Peyer's patch (tissue), 4 donors: ENCODE measurements at regions not wholly inside any gene's neighbourhood (a gene's known extent, or its start where the extent isn't known, plus 50 kb on each side); places are given as distances from the start of the nearest gene placed in this dataset.

Source experiments
- DNase-seq, 3 donors: peaks; one replicate each; pipeline ENCODE4 v3.0.0-alpha.2; 2017 to 2019
- H3K27ac ChIP-seq, 4 donors: fragments of 200-600 bp; sonication (generic); one replicate each; pipeline ENCODE4 v1.5.1; 2016 to 2019
- H3K27me3 ChIP-seq, 2 donors: fragments of 200-600 bp; sonication (generic); one replicate each; pipeline ENCODE4 v1.5.1; 2019
- H3K36me3 ChIP-seq, 3 donors: fragments of 200-600 bp; sonication (generic); one replicate each; pipeline ENCODE4 v1.5.1; 2016 to 2019
- H3K4me1 ChIP-seq, 4 donors: fragments of 200-600 bp; sonication (generic); one replicate each; pipeline ENCODE4 v1.5.1; 2016 to 2019
- H3K4me3 ChIP-seq, 4 donors: fragments of 200-600 bp; sonication (generic); 1 replicate in 3 of 4; 2 replicates in 1 of 4; pipeline ENCODE4 v1.5.1; 2016 to 2019; ENCODE audit warnings: mild to moderate bottlenecking in 1 of 4
- H3K9me3 ChIP-seq, 4 donors: fragments of 200-600 bp; sonication (generic); one replicate each; pipeline ENCODE4 v1.5.1; 2016 to 2019; ENCODE audit warnings: mild to moderate bottlenecking in 1 of 4
- CTCF ChIP-seq, 6 experiments: fragments of 450-650 bp in 4 of 6; fragments of 200-600 bp in 2 of 6; sonication (generic) in 1 of 6; IDR thresholded peaks; one replicate each; pipeline ENCODE4 v1.5.1; 2017 to 2019; ENCODE audit warnings: antibody characterized with exemption in 6 of 6, mild to moderate bottlenecking in 3 of 6, moderate library complexity in 1 of 6
- POLR2A ChIP-seq, 2 donors: fragments of 450-650 bp; IDR thresholded peaks; one replicate each; pipeline ENCODE4 v1.5.1; 2017; ENCODE audit warnings: antibody characterized with exemption in 2 of 2, mild to moderate bottlenecking in 2 of 2, moderate library complexity in 2 of 2

GRCh38 chr2:219856602-219857001 lies 229.2 kb downstream of the SLC4A3 start:
- Histone ChIP-seq H3K9me3 (no peaks in the 10 kb centered on the region), H3K27ac (no peak overlapping the region), H3K4me3 (no peak overlapping the region), H3K27me3 (no peaks in the 10 kb centered on the region), H3K4me1 (no peaks in the 10 kb centered on the region), H3K36me3 (no peaks in the 10 kb centered on the region)
- TF ChIP-seq CTCF (IDR thresholded peaks at IDR 0.05): no peak
- no peak for TF ChIP-seq POLR2A (IDR thresholded peaks at IDR 0.05)
- no peak for DNase-seq

GRCh38 chr2:219857751-219858150 lies 230.3 kb downstream of the SLC4A3 start:
- no peak overlapping the region for H3K4me3 ChIP-seq
- H3K27ac ChIP-seq: no peak overlapping the region
- TF ChIP-seq CTCF (IDR thresholded peaks at IDR 0.05) (no peak), POLR2A (IDR thresholded peaks at IDR 0.05) (no peak)
- H3K27me3 ChIP-seq: no peaks in the 10 kb centered on the region
- H3K36me3 ChIP-seq: no peaks in the 10 kb centered on the region
- DNase-seq: no peak
- H3K4me1 ChIP-seq: no peaks in the 10 kb centered on the region
- H3K9me3 ChIP-seq: no peaks in the 10 kb centered on the region

GRCh38 chr2:219861307-219861706 lies 233.9 kb downstream of the SLC4A3 start:
- H3K4me1 ChIP-seq: no peaks in the 10 kb centered on the region
- H3K27me3 ChIP-seq: no peaks in the 10 kb centered on the region
- H3K4me3 ChIP-seq: no peak overlapping the region
- no peak overlapping the region for H3K27ac ChIP-seq
- H3K9me3 ChIP-seq: no peaks in the 10 kb centered on the region
- no peak for DNase-seq
- H3K36me3 ChIP-seq: no peaks in the 10 kb centered on the region
- TF ChIP-seq POLR2A (IDR thresholded peaks at IDR 0.05) (no peak), CTCF (IDR thresholded peaks at IDR 0.05) (no peak)

GRCh38 chr2:219864154-219864553 lies 236.7 kb downstream of the SLC4A3 start:
- no peak for DNase-seq
- H3K36me3 ChIP-seq: no peaks in the 10 kb centered on the region
- H3K4me1 ChIP-seq: no peaks in the 10 kb centered on the region
- H3K4me3 ChIP-seq: no peak overlapping the region
- no peaks in the 10 kb centered on the region for H3K27me3 ChIP-seq
- H3K9me3 ChIP-seq: no peaks in the 10 kb centered on the region
- H3K27ac ChIP-seq: no peak overlapping the region
- TF ChIP-seq POLR2A (IDR thresholded peaks at IDR 0.05): no peak
- no peak for TF ChIP-seq CTCF (IDR thresholded peaks at IDR 0.05)

- no peaks in the 10 kb centered on the region for H3K9me3 ChIP-seq
- DNase-seq: no peak
- no peak overlapping the region for H3K27ac ChIP-seq
- no peaks in the 10 kb centered on the region for H3K36me3 ChIP-seq
- no peaks in the 10 kb centered on the region for H3K27me3 ChIP-seq
- no peak overlapping the region for H3K4me3 ChIP-seq
- H3K4me1 ChIP-seq: no peaks in the 10 kb centered on the region
- TF ChIP-seq POLR2A (IDR thresholded peaks at IDR 0.05) (no peak), CTCF (IDR thresholded peaks at IDR 0.05) (no peak)
These were observed 241.2 kb downstream of the SLC4A3 start for GRCh38 chr2:219868635-219869034.

GRCh38 chr2:219870041-219870440 lies 242.6 kb downstream of the SLC4A3 start:
- Histone ChIP-seq H3K27me3 (no peaks in the 10 kb centered on the region), H3K4me3 (no peak overlapping the region)

More at GRCh38 chr2:219870041-219870440, 242.6 kb downstream of the SLC4A3 start:
- Histone ChIP-seq H3K27ac (no peak overlapping the region), H3K4me1 (no peaks in the 10 kb centered on the region), H3K9me3 (no peaks in the 10 kb centered on the region), H3K36me3 (no peaks in the 10 kb centered on the region)
- TF ChIP-seq POLR2A (IDR thresholded peaks at IDR 0.05): no peak
- TF ChIP-seq CTCF (IDR thresholded peaks at IDR 0.05): no peak
- DNase-seq: no peak
